ENCODE measurements at regions not wholly inside any gene's neighbourhood (a gene's known extent, or its start where the extent isn't known, plus 50 kb on each side); places are given as distances from the start of the nearest gene placed in this dataset.

DNA sequence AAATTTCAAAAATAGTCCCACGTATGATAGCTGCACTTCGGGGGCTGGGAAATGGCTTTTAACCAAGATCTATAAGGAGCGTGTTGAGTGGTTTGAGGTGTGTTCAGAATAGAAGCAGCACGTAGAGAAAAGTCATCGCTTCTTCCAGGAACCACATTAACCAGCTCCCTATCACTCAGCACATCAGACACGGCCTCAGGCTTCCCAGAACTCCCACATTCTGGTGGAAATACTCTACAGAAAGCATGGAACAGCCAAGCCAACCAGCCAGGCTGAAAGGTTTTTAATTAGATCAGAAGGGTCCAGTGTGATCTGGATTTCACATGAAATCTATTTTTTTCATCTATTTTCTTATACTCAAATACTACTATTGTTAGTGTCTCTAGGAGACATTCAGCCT is 231.5 kb upstream of the NRP1 start:
- Histone ChIP-seq H3K27ac (ENCODE audit: poor library complexity, severe bottlenecking) (no peak overlapping the region), H3K4me3 (ENCODE audit: severe bottlenecking) (no peak overlapping the region), H3K36me3 (ENCODE audit: low read depth) (no peaks in the 10 kb centered on the region), H3K4me1 (ENCODE audit: insufficient read depth, poor library complexity, severe bottlenecking) (no peaks in the 10 kb centered on the region), H3K27me3 (ENCODE audit: insufficient read depth, poor library complexity, severe bottlenecking) (no peaks in the 10 kb centered on the region), H3K9me3 (ENCODE audit: severe bottlenecking) (no peaks in the 10 kb centered on the region)
- DNase-seq (ENCODE audit: low spot score) (no peak), ATAC-seq (ENCODE audit: low read depth) (no peak)
- TF ChIP-seq, protein P1, sequence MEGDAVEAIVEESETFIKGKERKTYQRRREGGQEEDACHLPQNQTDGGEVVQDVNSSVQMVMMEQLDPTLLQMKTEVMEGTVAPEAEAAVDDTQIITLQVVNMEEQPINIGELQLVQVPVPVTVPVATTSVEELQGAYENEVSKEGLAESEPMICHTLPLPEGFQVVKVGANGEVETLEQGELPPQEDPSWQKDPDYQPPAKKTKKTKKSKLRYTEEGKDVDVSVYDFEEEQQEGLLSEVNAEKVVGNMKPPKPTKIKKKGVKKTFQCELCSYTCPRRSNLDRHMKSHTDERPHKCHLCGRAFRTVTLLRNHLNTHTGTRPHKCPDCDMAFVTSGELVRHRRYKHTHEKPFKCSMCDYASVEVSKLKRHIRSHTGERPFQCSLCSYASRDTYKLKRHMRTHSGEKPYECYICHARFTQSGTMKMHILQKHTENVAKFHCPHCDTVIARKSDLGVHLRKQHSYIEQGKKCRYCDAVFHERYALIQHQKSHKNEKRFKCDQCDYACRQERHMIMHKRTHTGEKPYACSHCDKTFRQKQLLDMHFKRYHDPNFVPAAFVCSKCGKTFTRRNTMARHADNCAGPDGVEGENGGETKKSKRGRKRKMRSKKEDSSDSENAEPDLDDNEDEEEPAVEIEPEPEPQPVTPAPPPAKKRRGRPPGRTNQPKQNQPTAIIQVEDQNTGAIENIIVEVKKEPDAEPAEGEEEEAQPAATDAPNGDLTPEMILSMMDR (IDR thresholded peaks at IDR 0.05; ENCODE audit: poor library complexity, severe bottlenecking): no peak

DNA sequence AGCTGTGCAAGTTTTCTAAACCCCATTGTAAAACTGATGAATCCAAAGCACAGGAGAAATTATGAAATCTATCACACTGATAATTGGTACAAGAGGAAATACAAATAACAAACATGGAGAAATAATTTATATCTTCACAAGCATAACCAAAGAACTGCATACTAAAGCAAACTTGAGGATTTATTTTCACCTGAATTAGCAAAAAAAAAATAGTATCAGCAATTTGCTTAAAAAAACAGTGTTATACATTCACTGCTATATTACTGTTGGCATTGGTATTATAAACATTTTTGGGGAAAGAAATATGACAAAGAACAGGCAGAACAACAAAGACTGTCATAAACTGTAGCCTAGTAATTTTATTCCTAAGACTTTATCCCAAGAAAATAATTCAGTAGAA is 230.8 kb upstream of the NRP1 start:
- TF ChIP-seq, protein P1 (IDR thresholded peaks at IDR 0.05; ENCODE audit: poor library complexity, severe bottlenecking): no peak
- H3K27me3 ChIP-seq (ENCODE audit: insufficient read depth, poor library complexity, severe bottlenecking): no peaks in the 10 kb centered on the region
- H3K4me3 ChIP-seq (ENCODE audit: severe bottlenecking): no peak overlapping the region
- no peak overlapping the region for H3K27ac ChIP-seq (ENCODE audit: poor library complexity, severe bottlenecking)
- no peaks in the 10 kb centered on the region for H3K4me1 ChIP-seq (ENCODE audit: insufficient read depth, poor library complexity, severe bottlenecking)
- no peaks in the 10 kb centered on the region for H3K36me3 ChIP-seq (ENCODE audit: low read depth)
- no peaks in the 10 kb centered on the region for H3K9me3 ChIP-seq (ENCODE audit: severe bottlenecking)
- no peak for DNase-seq (ENCODE audit: low spot score)
- ATAC-seq (ENCODE audit: low read depth): no peak

DNA sequence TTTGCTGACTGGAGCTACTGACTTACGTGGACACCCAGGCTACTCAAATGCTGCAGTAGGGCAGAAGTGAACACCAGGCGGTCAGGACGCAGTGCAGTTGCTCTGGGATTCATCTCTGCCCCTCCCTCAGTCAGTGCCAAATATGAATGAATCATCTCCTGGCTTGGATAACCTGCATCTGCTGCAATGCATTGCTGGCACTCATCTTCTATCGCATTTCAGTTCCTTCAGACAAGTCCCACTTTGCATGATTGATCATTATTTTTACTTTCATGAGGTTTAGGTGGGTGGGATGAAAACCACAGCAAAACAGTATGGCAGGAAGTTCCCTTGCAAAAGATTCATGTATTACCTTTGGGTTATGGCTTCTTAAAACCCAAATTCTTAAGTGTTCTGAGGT is 224.6 kb upstream of the NRP1 start:
- H3K27ac ChIP-seq (ENCODE audit: poor library complexity, severe bottlenecking): no peak overlapping the region
- H3K4me1 ChIP-seq (ENCODE audit: insufficient read depth, poor library complexity, severe bottlenecking): peaks cover 7% of the 10 kb centered on the region
- DNase-seq (ENCODE audit: low spot score): no peak
- no peaks in the 10 kb centered on the region for H3K27me3 ChIP-seq (ENCODE audit: insufficient read depth, poor library complexity, severe bottlenecking)
- no peaks in the 10 kb centered on the region for H3K9me3 ChIP-seq (ENCODE audit: severe bottlenecking)
- no peak overlapping the region for H3K4me3 ChIP-seq (ENCODE audit: severe bottlenecking)
- TF ChIP-seq, protein P1 (IDR thresholded peaks at IDR 0.05; ENCODE audit: poor library complexity, severe bottlenecking): no peak
- H3K36me3 ChIP-seq (ENCODE audit: low read depth): no peaks in the 10 kb centered on the region
- peak; percentile 99 for ATAC-seq (ENCODE audit: low read depth)

DNA sequence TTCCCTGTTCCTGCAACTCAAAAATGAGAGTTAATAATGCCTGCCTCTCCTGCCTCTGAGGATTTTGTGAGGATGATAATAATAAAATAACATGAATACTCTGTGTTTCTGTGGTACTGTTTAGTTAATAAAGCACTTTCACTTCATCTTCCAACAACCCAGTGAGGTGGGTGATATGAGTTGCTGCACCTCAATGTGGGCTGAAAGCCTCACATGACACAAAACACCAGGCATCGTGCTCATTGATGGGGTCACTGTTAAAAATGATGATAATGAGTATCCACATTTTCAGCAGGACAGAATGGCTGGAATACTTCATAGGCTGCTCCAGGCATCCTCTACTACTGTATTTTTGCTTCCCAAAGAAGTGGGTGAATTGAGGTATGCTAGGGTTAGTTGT is 222.8 kb upstream of the NRP1 start:
- DNase-seq (ENCODE audit: low spot score) (no peak), ATAC-seq (ENCODE audit: low read depth) (no peak)
- peaks cover 7% of the 10 kb centered on the region for H3K4me1 ChIP-seq (ENCODE audit: insufficient read depth, poor library complexity, severe bottlenecking)
- H3K27ac ChIP-seq (ENCODE audit: poor library complexity, severe bottlenecking): no peak overlapping the region
- no peaks in the 10 kb centered on the region for H3K9me3 ChIP-seq (ENCODE audit: severe bottlenecking)
- TF ChIP-seq, protein P1 (IDR thresholded peaks at IDR 0.05; ENCODE audit: poor library complexity, severe bottlenecking): no peak
- H3K36me3 ChIP-seq (ENCODE audit: low read depth): no peaks in the 10 kb centered on the region
- no peaks in the 10 kb centered on the region for H3K27me3 ChIP-seq (ENCODE audit: insufficient read depth, poor library complexity, severe bottlenecking)
- no peak overlapping the region for H3K4me3 ChIP-seq (ENCODE audit: severe bottlenecking)

DNA sequence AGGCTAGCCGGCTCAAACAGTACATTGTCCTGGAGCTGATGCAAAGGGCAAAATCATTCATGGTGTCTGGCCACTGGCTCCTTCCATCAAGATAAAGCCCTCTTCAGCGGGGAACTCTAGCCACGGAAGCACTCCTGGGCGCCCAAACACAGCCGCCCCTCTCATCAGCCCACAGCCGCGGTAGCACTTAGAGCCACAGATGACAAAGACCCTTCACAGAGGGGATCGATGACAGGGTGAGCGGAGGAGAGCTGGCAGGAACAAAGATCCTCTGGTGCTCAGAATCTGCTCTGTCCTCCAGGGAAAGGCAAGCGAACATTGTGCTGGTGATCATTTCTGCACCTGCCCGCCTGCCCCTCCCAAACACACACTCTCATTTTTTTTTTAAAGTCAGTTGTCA is 222.2 kb upstream of the NRP1 start:
- Histone ChIP-seq H3K36me3 (ENCODE audit: low read depth) (no peaks in the 10 kb centered on the region), H3K9me3 (ENCODE audit: severe bottlenecking) (no peaks in the 10 kb centered on the region)
- DNase-seq (ENCODE audit: low spot score): no peak

More for the DNA sequence above, 222.2 kb upstream of the NRP1 start:
- Histone ChIP-seq H3K4me1 (ENCODE audit: insufficient read depth, poor library complexity, severe bottlenecking) (peaks cover 7% of the 10 kb centered on the region), H3K4me3 (ENCODE audit: severe bottlenecking) (no peak overlapping the region), H3K27me3 (ENCODE audit: insufficient read depth, poor library complexity, severe bottlenecking) (no peaks in the 10 kb centered on the region), H3K27ac (ENCODE audit: poor library complexity, severe bottlenecking) (no peak overlapping the region)
- ATAC-seq (ENCODE audit: low read depth): no peak
- TF ChIP-seq, protein P1 (IDR thresholded peaks at IDR 0.05; ENCODE audit: poor library complexity, severe bottlenecking): no peak
